SK-N-MC (cell line): ENCODE measurements at regions not wholly inside any gene's neighbourhood (a gene's known extent, or its start where the extent isn't known, plus 50 kb on each side); places are given as distances from the start of the nearest gene placed in this dataset.

Source experiments
- EZH2 ChIP-seq: fragments of 200-600 bp; sonication (generic); IDR thresholded peaks from one replicate; pipeline ENCODE4 v1.6.1; 2017; ENCODE audit warnings: antibody characterized with exemption
- POLR2AphosphoS5 ChIP-seq: IDR thresholded peaks from 2 replicates; pipeline ENCODE4 v1.6.1; 2012; ENCODE audit warnings: mild to moderate bottlenecking, low read depth, low read length, borderline replicate concordance

- TF ChIP-seq POLR2AphosphoS5 (no peak), EZH2 (no peak)
These were observed 301.1 kb downstream of the FGF9 start for GRCh38 chr13:21971662-21972621.
